ENCODE measurements at regions not wholly inside any gene's neighbourhood (a gene's known extent, or its start where the extent isn't known, plus 50 kb on each side); places are given as distances from the start of the nearest gene placed in this dataset.

GRCh38 chr16:85513180-85513579, 99.9 kb upstream of the GSE1 start:
- TF ChIP-seq CTCF (IDR thresholded peaks at IDR 0.05) (no peak), POLR2A (IDR thresholded peaks at IDR 0.05) (no peak)
